ENCODE measurements at regions not wholly inside any gene's neighbourhood (a gene's known extent, or its start where the extent isn't known, plus 50 kb on each side); places are given as distances from the start of the nearest gene placed in this dataset.
"Not testable (repeated sequence)": the region's sequence is repeated elsewhere in the genome, so short reads cannot be mapped to it uniquely, and the experiment has no call there.

GRCh38 chr16:35573407-35573806 is 2114.0 kb downstream of the TP53TG3F start:
- TF ChIP-seq POLR2AphosphoS5 (IDR thresholded peaks at IDR 0.05), result no peak
- H3K27me3 ChIP-seq, result peaks cover 0 to 10% (median 0%) of the 10 kb centered on the region in 3 donors
- DNase-seq, result no peak
- peaks cover 0 to 35% (median 2%) of the 10 kb centered on the region in 4 donors for H3K9me3 ChIP-seq
- no peaks in the 10 kb centered on the region for H3K4me1 ChIP-seq
- no peak overlapping the region for H3K4me3 ChIP-seq
- H3K36me3 ChIP-seq, result no peaks in the 10 kb centered on the region
- H3K27ac ChIP-seq, result no peak overlapping the region
- intact Hi-C loops (cut with DNase I), result no loop called here
- 82 to 90% methylated on average over 12 of the region's 12 CpGs for WGBS, 2 donors

- WGBS, 2 donors, result 64 to 81% methylated on average over 29 of the region's 29 CpGs
- intact Hi-C loops (cut with DNase I), result no loop called here
- Histone ChIP-seq H3K27me3 (peaks cover 0 to 10% (median 0%) of the 10 kb centered on the region in 3 donors), H3K9me3 (peaks cover 0 to 32% (median 3%) of the 10 kb centered on the region in 4 donors), H3K27ac (no peak overlapping the region), H3K4me1 (no peaks in the 10 kb centered on the region), H3K4me3 (no peak overlapping the region), H3K36me3 (no peaks in the 10 kb centered on the region)
- no peak for DNase-seq
- no peak for TF ChIP-seq EP300 (IDR thresholded peaks at IDR 0.05)
- TF ChIP-seq CTCF (IDR thresholded peaks at IDR 0.05), result no peak
- TF ChIP-seq POLR2AphosphoS5 (IDR thresholded peaks at IDR 0.05), result no peak
- TF ChIP-seq POLR2A (IDR thresholded peaks at IDR 0.05), result no peak
These were observed 2114.6 kb downstream of the TP53TG3F start for GRCh38 chr16:35574011-35574410.

GRCh38 chr16:35574454-35575431 is 2115.3 kb downstream of the TP53TG3F start:
- Histone ChIP-seq H3K27ac (no peak overlapping the region), H3K27me3 (peaks cover 0 to 10% (median 0%) of the 10 kb centered on the region in 3 donors), H3K36me3 (no peaks in the 10 kb centered on the region), H3K4me3 (no peak overlapping the region), H3K4me1 (no peaks in the 10 kb centered on the region), H3K9me3 (peaks cover 0 to 26% (median 3%) of the 10 kb centered on the region in 4 donors)
- WGBS, 2 donors, result 66 to 76% methylated on average over 60 of the region's 60 CpGs
- no peak for DNase-seq
- intact Hi-C loops (cut with DNase I), result no loop called here
- TF ChIP-seq POLR2A (IDR thresholded peaks at IDR 0.05), result no peak
- TF ChIP-seq POLR2AphosphoS5 (IDR thresholded peaks at IDR 0.05), result no peak

- Histone ChIP-seq H3K27me3 (peaks cover 0 to 10% (median 0%) of the 10 kb centered on the region in 3 donors), H3K4me3 (no peak overlapping the region), H3K27ac (no peak overlapping the region), H3K4me1 (no peaks in the 10 kb centered on the region), H3K9me3 (peaks cover 0 to 25% (median 3%) of the 10 kb centered on the region in 4 donors), H3K36me3 (no peaks in the 10 kb centered on the region)
- DNase-seq, result no peak
- TF ChIP-seq CTCF (IDR thresholded peaks at IDR 0.05) (no peak), EP300 (IDR thresholded peaks at IDR 0.05) (no peak), POLR2AphosphoS5 (IDR thresholded peaks at IDR 0.05) (no peak), POLR2A (IDR thresholded peaks at IDR 0.05) (no peak)
- intact Hi-C loops (cut with DNase I), result no loop called here
- WGBS, 2 donors, result 78 to 91% methylated on average over 17 of the region's 17 CpGs
These were observed 2116.0 kb downstream of the TP53TG3F start for GRCh38 chr16:35575432-35575821.

GRCh38 chr16:35585411-35585810 is 2126.0 kb downstream of the TP53TG3F start:
- H3K4me3 ChIP-seq, result no peak overlapping the region
- H3K27ac ChIP-seq, result no peak overlapping the region
- no peaks in the 10 kb centered on the region for H3K36me3 ChIP-seq
- H3K4me1 ChIP-seq, result no peaks in the 10 kb centered on the region
- TF ChIP-seq CTCF (IDR thresholded peaks at IDR 0.05), result no peak
- TF ChIP-seq POLR2A (IDR thresholded peaks at IDR 0.05), result no peak
- no peak for TF ChIP-seq POLR2AphosphoS5 (IDR thresholded peaks at IDR 0.05)
- TF ChIP-seq EP300 (IDR thresholded peaks at IDR 0.05), result no peak
- 16 to 30% methylated on average over 1 of the region's 1 CpG for WGBS, 2 donors
- no peaks in the 10 kb centered on the region for H3K27me3 ChIP-seq
- intact Hi-C loops (cut with DNase I), result no loop called here
- peaks cover 0 to 13% (median 0%) of the 10 kb centered on the region in 4 donors for H3K9me3 ChIP-seq
- DNase-seq, result no peak

GRCh38 chr16:35590913-35591312 is 2131.5 kb downstream of the TP53TG3F start:
- DNase-seq; H3K27me3 ChIP-seq; H3K4me1 ChIP-seq; H3K36me3 ChIP-seq; H3K4me3 ChIP-seq; intact Hi-C loops (cut with DNase I); H3K27ac ChIP-seq: not testable (repeated sequence)
- 75 to 76% methylated on average over 7 of the region's 7 CpGs for WGBS, 2 donors
- peaks cover 0 to 23% (median 0%) of the 10 kb centered on the region in 4 donors for H3K9me3 ChIP-seq

All from sigmoid colon (tissue), 6 donors.